H1 (cell line): ENCODE measurements at regions not wholly inside any gene's neighbourhood (a gene's known extent, or its start where the extent isn't known, plus 50 kb on each side); places are given as distances from the start of the nearest gene placed in this dataset.

Experiments used
- CTCF ChIA-PET: fragments of 300-600 bp; sonication (Branson Sonifier 250); formaldehyde crosslinking; loops from one replicate; lab custom pipeline; 2021; ENCODE audit not compliant: partially characterized antibody; lab: Charles Lee
- POLR2A ChIA-PET: fragments of 300-600 bp; sonication (Branson Sonifier 250); formaldehyde crosslinking; loops from one replicate; lab custom pipeline; 2021; ENCODE audit warnings: inconsistent platforms; ENCODE audit not compliant: partially characterized antibody; lab: Charles Lee
- DNase-seq, 2 experiments: peaks; one replicate each; pipeline versions ENCODE4 v3.0.0 to v3.0.0-alpha.2; 2010 to 2022; ENCODE audit warnings: low spot score in 2 of 2, low read depth in 1 of 2, mixed read lengths in 1 of 2
- FAIRE-seq: peaks from 2 replicates; lab custom pipeline; 2011; peaks lifted over from hg19 to GRCh38; lab: Jason Lieb, UNC
- H2AFZ ChIP-seq: 2 replicates; pipeline ENCODE4 v1.8.1; 2012; ENCODE audit warnings: low read length, inconsistent platforms
- H2AK5ac ChIP-seq: 2 replicates; pipeline ENCODE4 v1.6.1; 2013; ENCODE audit warnings: low read depth, low read length
- H2BK120ac ChIP-seq: replicated peaks from 2 replicates; pipeline ENCODE3; 2013; ENCODE audit warnings: low read depth, low read length, inconsistent platforms
- H2BK12ac ChIP-seq: 2 replicates; pipeline ENCODE4 v1.6.1; 2013; ENCODE audit warnings: low read depth, low read length
- H2BK15ac ChIP-seq: 2 replicates; pipeline ENCODE4 v1.6.1; 2013; ENCODE audit warnings: low read length
- H2BK20ac ChIP-seq: 2 replicates; pipeline ENCODE4 v1.6.1; 2013; ENCODE audit warnings: low read length
- H2BK5ac ChIP-seq: 2 replicates; pipeline ENCODE4 v1.6.1; 2013; ENCODE audit warnings: low read depth, low read length
- H3K14ac ChIP-seq: 2 replicates; pipeline ENCODE4 v1.6.1; 2013; ENCODE audit warnings: inconsistent platforms; ENCODE audit not compliant: insufficient read length
- H3K18ac ChIP-seq: 2 replicates; pipeline ENCODE4 v1.6.1; 2013; ENCODE audit warnings: low read length; ENCODE audit errors: extremely low read depth
- H3K23ac ChIP-seq: 2 replicates; pipeline ENCODE4 v1.6.1; 2013; ENCODE audit warnings: inconsistent platforms; ENCODE audit not compliant: insufficient read length
- H3K23me2 ChIP-seq: 2 replicates; pipeline ENCODE4 v1.6.1; 2013; ENCODE audit warnings: low read depth, low read length
- H3K27ac ChIP-seq: 2 replicates; pipeline ENCODE4 v1.6.1; 2011; ENCODE audit warnings: low read depth, low read length, inconsistent platforms
- H3K27me3 ChIP-seq, 4 experiments: replicated peaks in 1 of 4; 1 replicate in 1 of 4; 2 replicates in 3 of 4; pipeline versions ENCODE4 v1.6.1 to v1.8.1; 2011 to 2013; ENCODE audit warnings: low read length in 3 of 4, mild to moderate bottlenecking in 3 of 4, inconsistent platforms in 2 of 4, mixed read lengths in 2 of 4, moderate library complexity in 1 of 4; ENCODE audit not compliant: control insufficient read depth in 3 of 4, insufficient read depth in 3 of 4; ENCODE audit errors: extremely low read depth in 1 of 4
- H3K36me3 ChIP-seq, 4 experiments: 2 replicates each; pipeline versions ENCODE4 v1.6.1 to v1.8.1; 2011 to 2013; ENCODE audit warnings: mild to moderate bottlenecking in 4 of 4, low read length in 3 of 4, moderate library complexity in 2 of 4, control low read depth in 1 of 4, inconsistent platforms in 1 of 4; ENCODE audit not compliant: insufficient read depth in 4 of 4, control insufficient read depth in 2 of 4
- H3K4ac ChIP-seq: replicated peaks from 2 replicates; pipeline ENCODE3; 2013; ENCODE audit warnings: low read length, low read depth, mixed read lengths, inconsistent platforms; ENCODE audit not compliant: insufficient read length
- H3K4me1 ChIP-seq, 4 experiments: replicated peaks in 1 of 4; 1 replicate in 1 of 4; 2 replicates in 3 of 4; pipeline versions ENCODE4 v1.6.1 to v1.8.1; 2011 to 2013; ENCODE audit warnings: low read length in 3 of 4, inconsistent platforms in 2 of 4, mixed read lengths in 1 of 4; ENCODE audit not compliant: insufficient read depth in 4 of 4, control insufficient read depth in 3 of 4
- H3K4me2 ChIP-seq, 2 experiments: 2 replicates each; pipeline versions ENCODE4 v1.6.1 to v1.8.1; 2011 to 2013; ENCODE audit warnings: low read depth in 2 of 2, low read length in 2 of 2, control low read depth in 1 of 2, inconsistent platforms in 1 of 2, mild to moderate bottlenecking in 1 of 2; ENCODE audit not compliant: insufficient read depth in 1 of 2
- H3K4me3 ChIP-seq, 4 experiments: fragments of 200-600, 300-600 bp in 1 of 4; sonication (generic), shearing (Covaris generic), sonication (Bioruptor Twin) in 1 of 4; 2 replicates each; pipeline versions ENCODE4 v1.5.1 to v1.8.1; 2011 to 2016; ENCODE audit warnings: low read length in 4 of 4, low read depth in 3 of 4, control low read depth in 2 of 4, inconsistent platforms in 2 of 4, mild to moderate bottlenecking in 2 of 4, mixed read lengths in 1 of 4, moderate library complexity in 1 of 4; ENCODE audit not compliant: insufficient read depth in 2 of 4; ENCODE audit errors: extremely low read depth in 1 of 4
- H3K56ac ChIP-seq: replicated peaks from 2 replicates; pipeline ENCODE3; 2013; ENCODE audit warnings: low read depth, mild to moderate bottlenecking, mixed read lengths, low read length, inconsistent platforms; ENCODE audit not compliant: insufficient read length
- H3K79me1 ChIP-seq: 2 replicates; pipeline ENCODE4 v1.6.1; 2013; ENCODE audit warnings: low read depth, low read length, control low read depth
- H3K79me2 ChIP-seq, 2 experiments: 2 replicates each; pipeline versions ENCODE4 v1.6.1 to v1.8.1; 2012 to 2013; ENCODE audit warnings: low read length in 2 of 2, mild to moderate bottlenecking in 2 of 2, inconsistent platforms in 1 of 2; ENCODE audit not compliant: insufficient read depth in 2 of 2, control insufficient read depth in 1 of 2
- H3K9ac ChIP-seq, 4 experiments: replicated peaks in 1 of 4; 1 replicate in 1 of 4; 2 replicates in 3 of 4; pipeline versions ENCODE4 v1.6.1 to v1.8.1; 2011 to 2013; ENCODE audit warnings: low read depth in 3 of 4, low read length in 3 of 4, control low read depth in 2 of 4, mild to moderate bottlenecking in 2 of 4, moderate library complexity in 2 of 4, inconsistent platforms in 1 of 4; ENCODE audit errors: extremely low read depth in 1 of 4
- H3K9me3 ChIP-seq, 2 experiments: 2 replicates each; pipeline versions ENCODE4 v1.6.1 to v1.8.1; 2012 to 2013; ENCODE audit warnings: mild to moderate bottlenecking in 2 of 2, moderate library complexity in 2 of 2, control low read depth in 1 of 2, inconsistent platforms in 1 of 2, low read depth in 1 of 2, low read length in 1 of 2, mixed read lengths in 1 of 2; ENCODE audit not compliant: insufficient read depth in 2 of 2
- H4K20me1 ChIP-seq, 2 experiments: replicated peaks in 1 of 2; 2 replicates each; pipeline versions ENCODE3 to v1.8.1; 2011 to 2013; ENCODE audit warnings: inconsistent platforms in 2 of 2, low read length in 2 of 2, mild to moderate bottlenecking in 1 of 2; ENCODE audit not compliant: insufficient read depth in 2 of 2, control insufficient read depth in 1 of 2
- H4K5ac ChIP-seq: 2 replicates; pipeline ENCODE4 v1.6.1; 2013; ENCODE audit warnings: low read length, low read depth, mixed read lengths, inconsistent platforms; ENCODE audit not compliant: insufficient read length
- H4K8ac ChIP-seq: 2 replicates; pipeline ENCODE4 v1.8.0; 2013; ENCODE audit warnings: mild to moderate bottlenecking, moderate library complexity, low read length, inconsistent platforms; ENCODE audit not compliant: insufficient read depth; ENCODE audit errors: extremely low read depth
- H4K91ac ChIP-seq: replicated peaks from 2 replicates; pipeline ENCODE3; 2013; ENCODE audit warnings: low read length, mixed read lengths, inconsistent platforms; ENCODE audit not compliant: insufficient read length
- JUN ChIP-seq: IDR thresholded peaks from 2 replicates; pipeline ENCODE4 v1.6.1; 2011; ENCODE audit warnings: low read depth, mild to moderate bottlenecking, improper control_type of control experiment, low read length
- POLR2A ChIP-seq, 2 experiments: IDR thresholded peaks; 1 replicate in 1 of 2; 2 replicates in 1 of 2; pipeline ENCODE4 v1.6.1; 2011; ENCODE audit warnings: low read depth in 2 of 2, low read length in 2 of 2, mild to moderate bottlenecking in 2 of 2; ENCODE audit errors: control extremely low read depth in 1 of 2
- POU5F1 ChIP-seq: IDR thresholded peaks from 2 replicates; pipeline ENCODE4 v1.6.1; 2011; ENCODE audit warnings: low read depth, mild to moderate bottlenecking, low read length, moderate library complexity
- RAD21 ChIP-seq, 2 experiments: IDR thresholded peaks in 1 of 2; conservative IDR thresholded peaks in 1 of 2; 2 replicates each; pipeline ENCODE4 v1.6.1; 2011; ENCODE audit warnings: low read depth in 2 of 2, low read length in 2 of 2, improper control_type of control experiment in 1 of 2, inconsistent platforms in 1 of 2, mild to moderate bottlenecking in 1 of 2, moderate library complexity in 1 of 2
- SP4 ChIP-seq: IDR thresholded peaks from 2 replicates; pipeline ENCODE4 v1.6.1; 2012; ENCODE audit warnings: low read length, inconsistent platforms
- SUZ12 ChIP-seq: fragments of 200-600 bp; sonication (generic); IDR thresholded peaks from 2 replicates; pipeline ENCODE4 v1.6.1; 2012; ENCODE audit warnings: mild to moderate bottlenecking, inconsistent platforms, low read length, moderate library complexity, mixed read lengths
- TBP ChIP-seq: IDR thresholded peaks from 2 replicates; pipeline ENCODE4 v1.6.1; 2011; ENCODE audit warnings: low read depth, low read length, improper control_type of control experiment
- ZNF274 ChIP-seq: IDR thresholded peaks from 2 replicates; pipeline ENCODE4 v1.7.0; 2012; ENCODE audit warnings: low read length, borderline replicate concordance; ENCODE audit errors: extremely low read depth
- WGBS, 2 experiments: shearing (Covaris generic) in 1 of 2; methylation state at CpG; one replicate each; pipeline versions ENCODE4 v1.1.6 to v1.1.7; 2013 to 2015; ENCODE audit warnings: low lambda C conversion rate in 2 of 2, mixed read lengths in 2 of 2, inconsistent platforms in 1 of 2, low coverage in 1 of 2, missing lambda C conversion rate in 1 of 2; ENCODE audit not compliant: insufficient replicate concordance in 2 of 2, insufficient coverage in 1 of 2, insufficient read length in 1 of 2; ENCODE audit errors: extremely low coverage in 1 of 2, missing lambda C conversion rate in 1 of 2; 5-methylcytosine and 5-hydroxymethylcytosine counted together
- TF ChIP-seq, protein P1 (sequence below): IDR thresholded peaks from 2 replicates; pipeline ENCODE4 v1.6.1; 2012; ENCODE audit warnings: inconsistent platforms
- TF ChIP-seq, protein P2 (sequence below): IDR thresholded peaks from 2 replicates; pipeline ENCODE4 v1.6.1; 2011; ENCODE audit warnings: low read depth, mild to moderate bottlenecking, low read length; ENCODE audit not compliant: insufficient read depth

DNA sequence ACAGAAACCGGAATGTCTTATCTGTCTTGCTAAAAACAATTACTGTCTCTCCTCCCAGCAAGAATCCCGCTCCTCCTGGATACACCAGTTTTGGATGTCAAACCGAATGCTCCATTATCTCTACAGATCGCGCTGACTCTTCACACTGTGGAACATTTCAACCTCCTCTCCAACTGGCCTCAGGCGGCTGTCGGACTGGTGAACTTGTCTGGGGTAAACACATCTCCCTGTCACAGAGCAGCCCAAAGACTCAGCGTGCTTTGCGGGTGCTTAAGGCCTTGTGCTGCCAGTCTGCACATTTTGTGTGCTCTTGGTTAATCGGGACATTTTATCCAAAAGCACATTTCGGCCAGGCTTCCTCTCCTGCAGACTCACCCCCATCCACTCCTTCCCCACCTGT is 173.1 kb downstream of the ICOS start:
- Histone ChIP-seq H3K9me3 (no peaks in the 10 kb centered on the region), H3K36me3 (no peaks in the 10 kb centered on the region), H2BK12ac (no peak overlapping the region), H4K91ac (peak overlapping the region; percentile 44), H3K56ac (no peak overlapping the region), H2AK5ac (no peak overlapping the region), H2BK5ac (no peak overlapping the region), H3K4me3 (no peak overlapping the region), H2AFZ (peak overlapping the region; percentile 88; the same call in 1 of the 2 replicates), H3K18ac (no peak overlapping the region), H3K27ac (no peak overlapping the region), H3K79me1 (no peaks in the 10 kb centered on the region), H3K27me3 (no peaks in the 10 kb centered on the region), H4K5ac (no peak overlapping the region), H3K23ac (no peak overlapping the region), H3K4ac (no peak overlapping the region), H3K14ac (no peak overlapping the region), H2BK120ac (no peak overlapping the region), H2BK15ac (no peak overlapping the region), H3K23me2 (no peaks in the 10 kb centered on the region), H4K20me1 (no peaks in the 10 kb centered on the region), H4K8ac (no peak overlapping the region), H2BK20ac (no peak overlapping the region), H3K4me2 (no peak overlapping the region), H3K9ac (no peak overlapping the region), H3K79me2 (no peaks in the 10 kb centered on the region), H3K4me1 (peaks cover 0 to 8% (median 1%) of the 10 kb centered on the region in 4 experiments; a peak in 3 of 7 replicates)
- DNase-seq = no peak
- ChIA-PET CTCF (interaction anchor here (0.8 to 7.3 kb wide), 6 partner anchors 11 to 149 kb away, joined by 3 to 46 read pairs (median 3); no protein-coding TSS in a partner anchor), POLR2A (no interaction called here)
- TF ChIP-seq POU5F1 (no peak), SP4 (no peak), POLR2A (IDR thresholded peaks at IDR 0.05; ENCODE audit: control extremely low read depth in 1 of 2, low read depth in 2 of 2, low read length in 2 of 2) (no peak), SUZ12 (no peak), ZNF274 (no peak), TBP (no peak), RAD21 (IDR thresholded peaks at IDR 0.05 in 1 of 2, conservative IDR thresholded peaks at IDR 0.05 in 1 of 2; ENCODE audit: low read depth in 2 of 2, low read length in 2 of 2) (no peak), JUN (no peak)
- TF ChIP-seq, protein P1, sequence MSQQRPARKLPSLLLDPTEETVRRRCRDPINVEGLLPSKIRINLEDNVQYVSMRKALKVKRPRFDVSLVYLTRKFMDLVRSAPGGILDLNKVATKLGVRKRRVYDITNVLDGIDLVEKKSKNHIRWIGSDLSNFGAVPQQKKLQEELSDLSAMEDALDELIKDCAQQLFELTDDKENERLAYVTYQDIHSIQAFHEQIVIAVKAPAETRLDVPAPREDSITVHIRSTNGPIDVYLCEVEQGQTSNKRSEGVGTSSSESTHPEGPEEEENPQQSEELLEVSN = no peak
- TF ChIP-seq, protein P2, sequence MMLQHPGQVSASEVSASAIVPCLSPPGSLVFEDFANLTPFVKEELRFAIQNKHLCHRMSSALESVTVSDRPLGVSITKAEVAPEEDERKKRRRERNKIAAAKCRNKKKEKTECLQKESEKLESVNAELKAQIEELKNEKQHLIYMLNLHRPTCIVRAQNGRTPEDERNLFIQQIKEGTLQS = no peak
- 92% methylated on average over 11 of the region's 11 CpGs; no CpG with 5 or more reads in 1 of the 2 experiments for WGBS, 2 experiments
- FAIRE-seq = no peak
